ENCODE measurements at regions not wholly inside any gene's neighbourhood (a gene's known extent, or its start where the extent isn't known, plus 50 kb on each side); places are given as distances from the start of the nearest gene placed in this dataset.

GRCh38 chr22:44409211-44409973 is 88.6 kb downstream of the RTL6 start:
- FAIRE-seq (no peak), DNase-seq (ENCODE audit: insufficient read length, low spot score) (no peak)
- TF ChIP-seq POLR2A (IDR thresholded peaks at IDR 0.05; ENCODE audit: low read depth, low read length) (no peak), SPI1 (IDR thresholded peaks at IDR 0.05; ENCODE audit: low read depth, low read length) (no peak), POU2F2 (IDR thresholded peaks at IDR 0.05; ENCODE audit: low read depth, low read length) (no peak), PAX5 (IDR thresholded peaks at IDR 0.05; ENCODE audit: insufficient read depth, low read length, severe bottlenecking) (no peak), TAF1 (IDR thresholded peaks at IDR 0.05; ENCODE audit: low read depth, low read length) (no peak), POLR2AphosphoS5 (IDR thresholded peaks at IDR 0.05; ENCODE audit: low read depth, low read length) (no peak)

GRCh38 chr22:44408829-44409192 is 89.2 kb downstream of the RTL6 start:
- TF ChIP-seq TAF1 (IDR thresholded peaks at IDR 0.05; ENCODE audit: low read depth, low read length), result no peak
- no peak for TF ChIP-seq POLR2A (IDR thresholded peaks at IDR 0.05; ENCODE audit: low read depth, low read length)
- no peak for TF ChIP-seq POLR2AphosphoS5 (IDR thresholded peaks at IDR 0.05; ENCODE audit: low read depth, low read length)
- TF ChIP-seq SPI1 (IDR thresholded peaks at IDR 0.05; ENCODE audit: low read depth, low read length), result no peak
- TF ChIP-seq PAX5 (IDR thresholded peaks at IDR 0.05; ENCODE audit: insufficient read depth, low read length, severe bottlenecking), result no peak
- no peak for TF ChIP-seq POU2F2 (IDR thresholded peaks at IDR 0.05; ENCODE audit: low read depth, low read length)
- no peak for FAIRE-seq

GRCh38 chr22:44407987-44408828 is 89.8 kb downstream of the RTL6 start:
- DNase-seq (ENCODE audit: insufficient read length, low spot score), result no peak
- no peak for TF ChIP-seq POLR2A (IDR thresholded peaks at IDR 0.05; ENCODE audit: low read depth, low read length)
- TF ChIP-seq POU2F2 (IDR thresholded peaks at IDR 0.05; ENCODE audit: low read depth, low read length), result no peak
- TF ChIP-seq POLR2AphosphoS5 (IDR thresholded peaks at IDR 0.05; ENCODE audit: low read depth, low read length), result no peak
- TF ChIP-seq TAF1 (IDR thresholded peaks at IDR 0.05; ENCODE audit: low read depth, low read length), result no peak
- no peak for FAIRE-seq

More at GRCh38 chr22:44408829-44409192, 89.2 kb downstream of the RTL6 start:
- DNase-seq (ENCODE audit: insufficient read length, low spot score), result no peak

GRCh38 chr22:44407171-44407986 is 90.7 kb downstream of the RTL6 start:
- TF ChIP-seq TAF1 (IDR thresholded peaks at IDR 0.05; ENCODE audit: low read depth, low read length), result no peak
- no peak for TF ChIP-seq SPI1 (IDR thresholded peaks at IDR 0.05; ENCODE audit: low read depth, low read length)
- TF ChIP-seq POLR2AphosphoS5 (IDR thresholded peaks at IDR 0.05; ENCODE audit: low read depth, low read length), result no peak
- no peak for TF ChIP-seq POLR2A (IDR thresholded peaks at IDR 0.05; ENCODE audit: low read depth, low read length)
- TF ChIP-seq POU2F2 (IDR thresholded peaks at IDR 0.05; ENCODE audit: low read depth, low read length), result no peak
- no peak for TF ChIP-seq PAX5 (IDR thresholded peaks at IDR 0.05; ENCODE audit: insufficient read depth, low read length, severe bottlenecking)

GRCh38 chr22:44406341-44407170 is 91.5 kb downstream of the RTL6 start:
- TF ChIP-seq POLR2A (IDR thresholded peaks at IDR 0.05; ENCODE audit: low read depth, low read length) (no peak), TAF1 (IDR thresholded peaks at IDR 0.05; ENCODE audit: low read depth, low read length) (no peak), SPI1 (IDR thresholded peaks at IDR 0.05; ENCODE audit: low read depth, low read length) (no peak), POLR2AphosphoS5 (IDR thresholded peaks at IDR 0.05; ENCODE audit: low read depth, low read length) (no peak), PAX5 (IDR thresholded peaks at IDR 0.05; ENCODE audit: insufficient read depth, low read length, severe bottlenecking) (no peak)
- no peak for DNase-seq (ENCODE audit: insufficient read length, low spot score)
- FAIRE-seq, result no peak

More at GRCh38 chr22:44407171-44407986, 90.7 kb downstream of the RTL6 start:
- DNase-seq (ENCODE audit: insufficient read length, low spot score) (no peak), FAIRE-seq (no peak)

GRCh38 chr22:44405661-44406060 is 92.4 kb downstream of the RTL6 start:
- DNase-seq (ENCODE audit: insufficient read length, low spot score), result no peak
- FAIRE-seq, result no peak
- TF ChIP-seq PAX5 (IDR thresholded peaks at IDR 0.05; ENCODE audit: insufficient read depth, low read length, severe bottlenecking) (no peak), TAF1 (IDR thresholded peaks at IDR 0.05; ENCODE audit: low read depth, low read length) (no peak), POLR2A (IDR thresholded peaks at IDR 0.05; ENCODE audit: low read depth, low read length) (no peak), POU2F2 (IDR thresholded peaks at IDR 0.05; ENCODE audit: low read depth, low read length) (no peak), POLR2AphosphoS5 (IDR thresholded peaks at IDR 0.05; ENCODE audit: low read depth, low read length) (no peak), SPI1 (IDR thresholded peaks at IDR 0.05; ENCODE audit: low read depth, low read length) (no peak)

GRCh38 chr22:44404341-44405020 is 91.7 kb upstream of the SHISAL1 start:
- no peak for FAIRE-seq
- no peak for TF ChIP-seq POU2F2 (IDR thresholded peaks at IDR 0.05; ENCODE audit: low read depth, low read length)
- no peak for TF ChIP-seq TAF1 (IDR thresholded peaks at IDR 0.05; ENCODE audit: low read depth, low read length)
- TF ChIP-seq POLR2A (IDR thresholded peaks at IDR 0.05; ENCODE audit: low read depth, low read length), result no peak
- no peak for TF ChIP-seq PAX5 (IDR thresholded peaks at IDR 0.05; ENCODE audit: insufficient read depth, low read length, severe bottlenecking)
- no peak for TF ChIP-seq SPI1 (IDR thresholded peaks at IDR 0.05; ENCODE audit: low read depth, low read length)
- no peak for TF ChIP-seq POLR2AphosphoS5 (IDR thresholded peaks at IDR 0.05; ENCODE audit: low read depth, low read length)
- no peak for DNase-seq (ENCODE audit: insufficient read length, low spot score)
